ES-I3 (cell line): ENCODE measurements at regions not wholly inside any gene's neighbourhood (a gene's known extent, or its start where the extent isn't known, plus 50 kb on each side); places are given as distances from the start of the nearest gene placed in this dataset.

ENCODE experiments used
- H3K36me3 ChIP-seq: 2 replicates; pipeline ENCODE4 v1.6.1; 2013; ENCODE audit warnings: mild to moderate bottlenecking, low read length, control low read depth, moderate library complexity; ENCODE audit not compliant: insufficient read depth
- H3K4me1 ChIP-seq: 2 replicates; pipeline ENCODE4 v1.6.1; 2013; ENCODE audit warnings: mild to moderate bottlenecking, control low read depth, low read length; ENCODE audit not compliant: insufficient read depth
- H3K9ac ChIP-seq: 2 replicates; pipeline ENCODE4 v1.6.1; 2013; ENCODE audit warnings: low read depth, mild to moderate bottlenecking, low read length, moderate library complexity
- H3K9me3 ChIP-seq: 2 replicates; pipeline ENCODE4 v1.6.1; 2013; ENCODE audit warnings: mild to moderate bottlenecking, low read length, moderate library complexity; ENCODE audit not compliant: control insufficient read depth, insufficient read depth

- Histone ChIP-seq H3K9ac (no peak overlapping the region), H3K9me3 (no peaks in the 10 kb centered on the region), H3K36me3 (no peaks in the 10 kb centered on the region), H3K4me1 (no peaks in the 10 kb centered on the region)
Observed at GRCh38 chr2:185335879-185336278, 402.7 kb upstream of the FSIP2 start.

- no peaks in the 10 kb centered on the region for H3K4me1 ChIP-seq
- H3K36me3 ChIP-seq, result no peaks in the 10 kb centered on the region
- no peak overlapping the region for H3K9ac ChIP-seq
- no peaks in the 10 kb centered on the region for H3K9me3 ChIP-seq
Observed at GRCh38 chr2:185337033-185337432, 401.6 kb upstream of the FSIP2 start.

GRCh38 chr2:185338104-185338503 lies 400.5 kb upstream of the FSIP2 start:
- H3K4me1 ChIP-seq, result no peaks in the 10 kb centered on the region
- no peaks in the 10 kb centered on the region for H3K9me3 ChIP-seq
- no peaks in the 10 kb centered on the region for H3K36me3 ChIP-seq
- H3K9ac ChIP-seq, result no peak overlapping the region

- no peaks in the 10 kb centered on the region for H3K9me3 ChIP-seq
Observed at GRCh38 chr2:185347445-185347844, 391.2 kb upstream of the FSIP2 start.

GRCh38 chr2:185360776-185361175 lies 377.8 kb upstream of the FSIP2 start:
- Histone ChIP-seq H3K36me3 (no peaks in the 10 kb centered on the region), H3K4me1 (no peaks in the 10 kb centered on the region), H3K9ac (no peak overlapping the region), H3K9me3 (no peaks in the 10 kb centered on the region)

More at GRCh38 chr2:185347445-185347844, 391.2 kb upstream of the FSIP2 start:
- Histone ChIP-seq H3K36me3 (no peaks in the 10 kb centered on the region), H3K4me1 (no peaks in the 10 kb centered on the region), H3K9ac (no peak overlapping the region)

GRCh38 chr2:185372188-185372587 lies 366.4 kb upstream of the FSIP2 start:
- H3K9me3 ChIP-seq, result no peaks in the 10 kb centered on the region
- no peak overlapping the region for H3K9ac ChIP-seq
- no peaks in the 10 kb centered on the region for H3K4me1 ChIP-seq
- no peaks in the 10 kb centered on the region for H3K36me3 ChIP-seq

- H3K36me3 ChIP-seq, result no peaks in the 10 kb centered on the region
- H3K9ac ChIP-seq, result no peak overlapping the region
- no peaks in the 10 kb centered on the region for H3K9me3 ChIP-seq
- H3K4me1 ChIP-seq, result no peaks in the 10 kb centered on the region
Observed at GRCh38 chr2:185373229-185373628, 365.4 kb upstream of the FSIP2 start.

GRCh38 chr2:185374878-185375277 lies 363.7 kb upstream of the FSIP2 start:
- H3K4me1 ChIP-seq, result no peaks in the 10 kb centered on the region
- no peaks in the 10 kb centered on the region for H3K36me3 ChIP-seq
- no peak overlapping the region for H3K9ac ChIP-seq
- no peaks in the 10 kb centered on the region for H3K9me3 ChIP-seq

- Histone ChIP-seq H3K36me3 (no peaks in the 10 kb centered on the region), H3K9ac (no peak overlapping the region), H3K4me1 (no peaks in the 10 kb centered on the region), H3K9me3 (no peaks in the 10 kb centered on the region)
Observed at GRCh38 chr2:185375731-185376130, 362.9 kb upstream of the FSIP2 start.

GRCh38 chr2:185381631-185382030 lies 357.0 kb upstream of the FSIP2 start:
- Histone ChIP-seq H3K9me3 (no peaks in the 10 kb centered on the region), H3K4me1 (no peaks in the 10 kb centered on the region), H3K36me3 (no peaks in the 10 kb centered on the region), H3K9ac (no peak overlapping the region)

GRCh38 chr2:185384822-185385560 lies 353.6 kb upstream of the FSIP2 start:
- Histone ChIP-seq H3K4me1 (no peaks in the 10 kb centered on the region), H3K9ac (no peak overlapping the region), H3K9me3 (no peaks in the 10 kb centered on the region), H3K36me3 (no peaks in the 10 kb centered on the region)

- Histone ChIP-seq H3K9me3 (no peaks in the 10 kb centered on the region; the same call in 1 of the 2 replicates), H3K4me1 (no peaks in the 10 kb centered on the region), H3K36me3 (no peaks in the 10 kb centered on the region), H3K9ac (no peak overlapping the region)
Observed at GRCh38 chr2:185388226-185388625, 350.4 kb upstream of the FSIP2 start.

- no peaks in the 10 kb centered on the region for H3K4me1 ChIP-seq
- H3K9me3 ChIP-seq, result peaks cover 3% of the 10 kb centered on the region; the same call in 1 of the 2 replicates
- no peaks in the 10 kb centered on the region for H3K36me3 ChIP-seq
- no peak overlapping the region for H3K9ac ChIP-seq
Observed at GRCh38 chr2:185391543-185391942, 347.1 kb upstream of the FSIP2 start.

GRCh38 chr2:185393091-185393490 lies 345.5 kb upstream of the FSIP2 start:
- Histone ChIP-seq H3K9ac (no peak overlapping the region), H3K36me3 (no peaks in the 10 kb centered on the region), H3K9me3 (peaks cover 15% of the 10 kb centered on the region; the same call in 1 of the 2 replicates), H3K4me1 (no peaks in the 10 kb centered on the region)

GRCh38 chr2:185402474-185402873 lies 336.1 kb upstream of the FSIP2 start:
- Histone ChIP-seq H3K36me3 (no peaks in the 10 kb centered on the region), H3K9me3 (peaks cover 4% of the 10 kb centered on the region; the same call in 1 of the 2 replicates), H3K4me1 (no peaks in the 10 kb centered on the region), H3K9ac (no peak overlapping the region)
